SK-N-MC (cell line): ENCODE measurements at regions not wholly inside any gene's neighbourhood (a gene's known extent, or its start where the extent isn't known, plus 50 kb on each side); places are given as distances from the start of the nearest gene placed in this dataset.
"Not testable (repeated sequence)": the region's sequence is repeated elsewhere in the genome, so short reads cannot be mapped to it uniquely, and the experiment has no call there.

Experiments
- DNase-seq: peaks from one replicate; pipeline ENCODE4 v3.0.0-alpha.2; 2011; ENCODE audit warnings: low read depth, low spot score
- H3K27ac ChIP-seq: fragments of 200-600 bp; sonication (generic); 2 replicates; pipeline ENCODE4 v1.5.1; 2016; ENCODE audit warnings: mixed run types
- H3K36me3 ChIP-seq: fragments of 200-600 bp; sonication (generic); 2 replicates; pipeline ENCODE4 v1.6.1; 2017; ENCODE audit warnings: antibody characterized with exemption, low read length, mixed read lengths; ENCODE audit not compliant: insufficient read depth
- H3K4me3 ChIP-seq: fragments of 200-600 bp; sonication (generic); 2 replicates; pipeline ENCODE4 v1.5.1; 2016
- H3K9ac ChIP-seq: fragments of 200-600 bp; sonication (generic); 2 replicates; pipeline ENCODE4 v1.8.0; 2017; ENCODE audit warnings: mixed run types, mixed read lengths; ENCODE audit not compliant: insufficient read length
- H3K9me3 ChIP-seq: fragments of 200-600 bp; sonication (generic); 2 replicates; pipeline ENCODE4 v1.6.1; 2017; ENCODE audit warnings: low read depth, mild to moderate bottlenecking, antibody characterized with exemption, low read length, moderate library complexity, mixed read lengths
- EZH2 ChIP-seq: fragments of 200-600 bp; sonication (generic); IDR thresholded peaks from one replicate; pipeline ENCODE4 v1.6.1; 2017; ENCODE audit warnings: antibody characterized with exemption
- FOXP2 ChIP-seq: optimal IDR thresholded peaks from 2 replicates; pipeline ENCODE3; 2011; ENCODE audit warnings: mild to moderate bottlenecking, moderate library complexity; ENCODE audit not compliant: insufficient read depth; ENCODE audit errors: extremely low read length, control extremely low read depth
- POLR2AphosphoS5 ChIP-seq: IDR thresholded peaks from 2 replicates; pipeline ENCODE4 v1.6.1; 2012; ENCODE audit warnings: mild to moderate bottlenecking, low read depth, low read length, borderline replicate concordance

- DNase-seq: no peak
- Histone ChIP-seq H3K4me3 (no peak overlapping the region), H3K27ac (no peak overlapping the region), H3K9ac (no peak overlapping the region), H3K9me3 (no peaks in the 10 kb centered on the region; the same call in 1 of the 2 replicates), H3K36me3 (no peaks in the 10 kb centered on the region)
- TF ChIP-seq FOXP2 (no peak), POLR2AphosphoS5 (no peak), EZH2 (no peak)
These were observed 211.4 kb downstream of the COPRS start for GRCh38 chr17:31647661-31648060.

GRCh38 chr17:31646642-31647041, 212.4 kb downstream of the COPRS start:
- TF ChIP-seq FOXP2 (no peak), POLR2AphosphoS5 (no peak), EZH2 (no peak)
- H3K36me3 ChIP-seq: no peaks in the 10 kb centered on the region
- DNase-seq: no peak
- H3K9ac ChIP-seq: no peak overlapping the region
- no peak overlapping the region for H3K4me3 ChIP-seq
- H3K9me3 ChIP-seq: no peaks in the 10 kb centered on the region; the same call in 1 of the 2 replicates
- no peak overlapping the region for H3K27ac ChIP-seq

- Histone ChIP-seq H3K9me3 (no peaks in the 10 kb centered on the region; the same call in 1 of the 2 replicates), H3K4me3 (no peak overlapping the region), H3K36me3 (no peaks in the 10 kb centered on the region), H3K27ac (no peak overlapping the region), H3K9ac (no peak overlapping the region)
- no peak for DNase-seq
- no peak for TF ChIP-seq POLR2AphosphoS5
- TF ChIP-seq EZH2: no peak
- TF ChIP-seq FOXP2: no peak
These were observed 213.7 kb downstream of the COPRS start for GRCh38 chr17:31645351-31645750.

- Histone ChIP-seq H3K9ac (no peak overlapping the region), H3K27ac (no peak overlapping the region), H3K9me3 (no peaks in the 10 kb centered on the region), H3K4me3 (no peak overlapping the region), H3K36me3 (no peaks in the 10 kb centered on the region)
- DNase-seq: no peak
- TF ChIP-seq EZH2 (no peak), FOXP2 (no peak), POLR2AphosphoS5 (no peak)
These were observed 227.3 kb downstream of the COPRS start for GRCh38 chr17:31631766-31632165.

- H3K9me3 ChIP-seq, DNase-seq, H3K9ac ChIP-seq, H3K27ac ChIP-seq, H3K36me3 ChIP-seq, H3K4me3 ChIP-seq: not testable (repeated sequence)
These were observed 228.2 kb downstream of the COPRS start for GRCh38 chr17:31630866-31631265.

GRCh38 chr17:31629696-31630470, 229.2 kb downstream of the COPRS start:
- no peaks in the 10 kb centered on the region for H3K36me3 ChIP-seq
- H3K9ac ChIP-seq: no peak overlapping the region
- H3K4me3 ChIP-seq: no peak overlapping the region
- H3K9me3 ChIP-seq: no peaks in the 10 kb centered on the region
- H3K27ac ChIP-seq: no peak overlapping the region
- TF ChIP-seq POLR2AphosphoS5 (no peak), EZH2 (no peak), FOXP2 (no peak)
- no peak for DNase-seq

GRCh38 chr17:31627960-31628359, 231.1 kb downstream of the COPRS start:
- no peaks in the 10 kb centered on the region for H3K36me3 ChIP-seq
- no peak for DNase-seq
- H3K9ac ChIP-seq: no peak overlapping the region
- no peak overlapping the region for H3K27ac ChIP-seq
- TF ChIP-seq POLR2AphosphoS5: no peak
- no peak for TF ChIP-seq EZH2
- no peak for TF ChIP-seq FOXP2
- H3K9me3 ChIP-seq: no peaks in the 10 kb centered on the region
- no peak overlapping the region for H3K4me3 ChIP-seq

GRCh38 chr17:31623990-31624389, 232.5 kb downstream of the RAB11FIP4 start:
- DNase-seq: no peak
- no peak for TF ChIP-seq FOXP2
- TF ChIP-seq EZH2: no peak
- no peak for TF ChIP-seq POLR2AphosphoS5
- no peaks in the 10 kb centered on the region for H3K9me3 ChIP-seq
- H3K27ac ChIP-seq: no peak overlapping the region
- H3K4me3 ChIP-seq: no peak overlapping the region
- H3K9ac ChIP-seq: no peak overlapping the region
- no peaks in the 10 kb centered on the region for H3K36me3 ChIP-seq

GRCh38 chr17:31622500-31622899, 231.0 kb downstream of the RAB11FIP4 start:
- no peak overlapping the region for H3K9ac ChIP-seq
- no peak overlapping the region for H3K4me3 ChIP-seq
- H3K36me3 ChIP-seq: no peaks in the 10 kb centered on the region
- H3K9me3 ChIP-seq: no peaks in the 10 kb centered on the region
- DNase-seq: no peak
- H3K27ac ChIP-seq: no peak overlapping the region
- no peak for TF ChIP-seq FOXP2
- no peak for TF ChIP-seq POLR2AphosphoS5
- TF ChIP-seq EZH2: no peak
